Keratinocyte (primary cell): ENCODE measurements at regions not wholly inside any gene's neighbourhood (a gene's known extent, or its start where the extent isn't known, plus 50 kb on each side); places are given as distances from the start of the nearest gene placed in this dataset.

Experiments
- DNase-seq: peaks from one replicate; pipeline ENCODE4 v3.0.0-alpha.2; 2011; ENCODE audit warnings: low read depth, missing footprints, low spot score
- FAIRE-seq: peaks from 2 replicates; lab custom pipeline; 2011; peaks lifted over from hg19 to GRCh38; lab: Jason Lieb, UNC
- H2AFZ ChIP-seq: 2 replicates; pipeline ENCODE4 v1.6.0; 2012; ENCODE audit warnings: low read length, control low read depth, inconsistent platforms; ENCODE audit not compliant: control insufficient read depth
- H3K27ac ChIP-seq: 2 replicates; pipeline ENCODE4 v1.5.1; 2011; ENCODE audit warnings: low read length; ENCODE audit not compliant: control insufficient read depth, insufficient read depth
- H3K27me3 ChIP-seq: 3 replicates; pipeline ENCODE4 v1.6.0; 2011; ENCODE audit warnings: low read length; ENCODE audit not compliant: control insufficient read depth, insufficient read depth; ENCODE audit errors: extremely low read depth
- H3K36me3 ChIP-seq, 2 experiments: 2 replicates in 1 of 2; 3 replicates in 1 of 2; pipeline ENCODE4 v1.5.1; 2011; ENCODE audit warnings: low read length in 2 of 2, mild to moderate bottlenecking in 1 of 2; ENCODE audit not compliant: control insufficient read depth in 2 of 2, insufficient read depth in 2 of 2; ENCODE audit errors: extremely low read depth in 1 of 2
- H3K4me1 ChIP-seq: 3 replicates; pipeline ENCODE4 v1.5.1; 2011; ENCODE audit warnings: low read length; ENCODE audit not compliant: control insufficient read depth, insufficient read depth; ENCODE audit errors: extremely low read depth
- H3K4me2 ChIP-seq: 3 replicates; pipeline ENCODE4 v1.6.0; 2011; ENCODE audit warnings: low read depth, low read length; ENCODE audit not compliant: control insufficient read depth, insufficient read depth; ENCODE audit errors: extremely low read depth
- H3K4me3 ChIP-seq, 3 experiments: fragments of 200-600 bp in 1 of 3; sonication (generic) in 1 of 3; 2 replicates in 2 of 3; 3 replicates in 1 of 3; pipeline ENCODE4 v1.5.1; 2011 to 2016; ENCODE audit warnings: low read length in 3 of 3, mild to moderate bottlenecking in 3 of 3, control low read depth in 2 of 3, inconsistent platforms in 1 of 3, low read depth in 1 of 3, mixed read lengths in 1 of 3, mixed run types in 1 of 3, moderate library complexity in 1 of 3; ENCODE audit not compliant: control insufficient read depth in 2 of 3, insufficient read depth in 2 of 3; ENCODE audit errors: extremely low read depth in 1 of 3
- H3K79me2 ChIP-seq: 2 replicates; pipeline ENCODE4 v1.6.0; 2012; ENCODE audit warnings: low read length; ENCODE audit not compliant: control insufficient read depth, insufficient read depth
- H3K9ac ChIP-seq: 3 replicates; pipeline ENCODE4 v1.6.0; 2011; ENCODE audit warnings: low read length; ENCODE audit not compliant: control insufficient read depth, insufficient read depth; ENCODE audit errors: extremely low read depth
- H3K9me1 ChIP-seq: 3 replicates; pipeline ENCODE4 v1.6.0; 2011; ENCODE audit warnings: low read length; ENCODE audit not compliant: control insufficient read depth, insufficient read depth; ENCODE audit errors: extremely low read depth
- H3K9me3 ChIP-seq: 2 replicates; pipeline ENCODE4 v1.5.1; 2012; ENCODE audit warnings: low read depth, low read length; ENCODE audit not compliant: control insufficient read depth
- H4K20me1 ChIP-seq: 3 replicates; pipeline ENCODE4 v1.6.0; 2011; ENCODE audit warnings: low read length; ENCODE audit not compliant: control insufficient read depth, insufficient read depth; ENCODE audit errors: extremely low read depth
- EZH2 ChIP-seq: IDR thresholded peaks from one replicate; pipeline ENCODE4 v1.6.1; 2012; ENCODE audit warnings: inconsistent platforms, mild to moderate bottlenecking, low read length, moderate library complexity
- dilution Hi-C: fragments of 300-500 bp; cut with MboI; formaldehyde crosslinking; loops from one replicate; pipeline ENCODE4 v1.7.0; 2020; ENCODE audit warnings: low sequenced_read_pairs; ENCODE audit not compliant: extremely low pct_ligation_motif_present
- TF ChIP-seq, protein P1 (sequence below), 3 experiments: IDR thresholded peaks in 1 of 3; conservative IDR thresholded peaks in 1 of 3; optimal IDR thresholded peaks in 1 of 3; 2 replicates in 2 of 3; 3 replicates in 1 of 3; pipeline versions ENCODE3 to v1.5.1; 2011; ENCODE audit warnings: low read length in 3 of 3, mild to moderate bottlenecking in 3 of 3, moderate library complexity in 2 of 3, control low read depth in 1 of 3, inconsistent platforms in 1 of 3; ENCODE audit not compliant: insufficient read depth in 2 of 3; ENCODE audit errors: extremely low read depth in 1 of 3

DNA sequence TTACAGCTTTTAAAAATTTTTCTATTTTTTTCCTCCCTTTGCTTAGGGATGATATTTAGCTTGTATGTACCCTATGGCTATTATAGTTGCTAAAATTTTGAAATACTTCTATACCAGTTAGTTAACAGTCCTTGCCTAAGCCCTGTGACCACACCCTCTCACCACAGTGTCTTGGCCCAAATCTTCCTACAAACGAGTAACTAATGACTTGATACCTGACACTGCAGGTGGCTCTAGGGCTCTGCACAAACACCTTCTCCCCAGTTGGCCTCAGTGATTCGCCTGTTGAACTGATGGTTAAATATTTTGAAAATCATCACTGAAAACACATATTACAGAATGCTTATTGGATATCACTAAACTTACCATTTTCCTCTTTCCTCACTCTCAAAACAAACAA is 449.6 kb upstream of the CHD1 start:
- dilution Hi-C loops = no loop called here

DNA sequence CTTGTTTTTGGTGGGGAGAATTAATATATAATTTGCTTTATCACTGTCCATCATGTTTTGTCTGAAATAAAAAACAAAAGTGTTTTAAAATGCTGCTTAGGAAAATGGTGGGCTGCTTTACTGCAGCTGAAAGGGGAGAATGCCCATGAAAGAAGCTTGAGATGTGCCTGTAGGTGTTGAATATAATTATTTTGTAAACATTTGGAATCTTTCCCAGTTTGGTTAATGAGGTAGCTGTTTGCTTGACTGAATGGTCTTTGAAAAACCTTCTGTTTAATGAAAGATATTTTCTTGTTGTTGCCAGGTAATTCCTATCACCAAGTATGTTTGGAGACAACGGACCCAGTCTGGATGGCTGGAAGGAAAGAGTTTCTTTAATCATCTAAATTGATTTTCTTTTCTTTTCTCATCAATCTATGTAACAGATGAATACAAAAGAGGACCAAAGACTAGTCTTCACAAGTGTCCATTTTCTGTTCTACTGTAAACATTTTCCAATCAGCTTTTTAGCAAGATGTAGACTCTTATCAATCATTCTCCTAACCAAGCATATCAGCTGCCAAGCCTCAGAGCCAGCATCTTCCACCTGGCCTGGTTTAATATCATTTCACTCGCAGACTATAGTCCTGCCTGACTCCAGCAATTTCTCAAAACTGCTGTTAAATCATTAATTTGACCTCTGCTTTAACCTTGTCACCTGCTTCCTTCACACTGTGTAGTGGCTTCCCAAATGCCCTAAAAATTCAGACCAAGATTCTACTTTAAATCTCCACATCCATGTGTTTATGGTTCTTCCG is 441.2 kb upstream of the CHD1 start:
- no peaks in the 10 kb centered on the region for H3K4me1 ChIP-seq
- no peak overlapping the region for H2AFZ ChIP-seq
- dilution Hi-C loops = no loop called here
- no peaks in the 10 kb centered on the region for H3K27me3 ChIP-seq
- H4K20me1 ChIP-seq = no peaks in the 10 kb centered on the region
- no peak overlapping the region for H3K27ac ChIP-seq
- no peak overlapping the region for H3K4me3 ChIP-seq
- no peaks in the 10 kb centered on the region for H3K36me3 ChIP-seq
- no peak for DNase-seq
- no peaks in the 10 kb centered on the region for H3K79me2 ChIP-seq
- no peaks in the 10 kb centered on the region for H3K9me3 ChIP-seq
- H3K9me1 ChIP-seq = no peaks in the 10 kb centered on the region
- no peak overlapping the region for H3K9ac ChIP-seq
- TF ChIP-seq, protein P1, sequence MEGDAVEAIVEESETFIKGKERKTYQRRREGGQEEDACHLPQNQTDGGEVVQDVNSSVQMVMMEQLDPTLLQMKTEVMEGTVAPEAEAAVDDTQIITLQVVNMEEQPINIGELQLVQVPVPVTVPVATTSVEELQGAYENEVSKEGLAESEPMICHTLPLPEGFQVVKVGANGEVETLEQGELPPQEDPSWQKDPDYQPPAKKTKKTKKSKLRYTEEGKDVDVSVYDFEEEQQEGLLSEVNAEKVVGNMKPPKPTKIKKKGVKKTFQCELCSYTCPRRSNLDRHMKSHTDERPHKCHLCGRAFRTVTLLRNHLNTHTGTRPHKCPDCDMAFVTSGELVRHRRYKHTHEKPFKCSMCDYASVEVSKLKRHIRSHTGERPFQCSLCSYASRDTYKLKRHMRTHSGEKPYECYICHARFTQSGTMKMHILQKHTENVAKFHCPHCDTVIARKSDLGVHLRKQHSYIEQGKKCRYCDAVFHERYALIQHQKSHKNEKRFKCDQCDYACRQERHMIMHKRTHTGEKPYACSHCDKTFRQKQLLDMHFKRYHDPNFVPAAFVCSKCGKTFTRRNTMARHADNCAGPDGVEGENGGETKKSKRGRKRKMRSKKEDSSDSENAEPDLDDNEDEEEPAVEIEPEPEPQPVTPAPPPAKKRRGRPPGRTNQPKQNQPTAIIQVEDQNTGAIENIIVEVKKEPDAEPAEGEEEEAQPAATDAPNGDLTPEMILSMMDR (optimal IDR thresholded peaks at IDR 0.05 in 1 of 3, IDR thresholded peaks at IDR 0.05 in 1 of 3, conservative IDR thresholded peaks at IDR 0.05 in 1 of 3; ENCODE audit: extremely low read depth in 1 of 3, insufficient read depth in 2 of 3, low read length in 3 of 3) = no peak
- TF ChIP-seq EZH2 = no peak
- H3K4me2 ChIP-seq = no peak overlapping the region
- FAIRE-seq = no peak

More for the DNA sequence above, 449.6 kb upstream of the CHD1 start:
- Histone ChIP-seq H3K79me2 (no peaks in the 10 kb centered on the region), H3K4me2 (no peak overlapping the region), H3K36me3 (no peaks in the 10 kb centered on the region), H3K4me3 (no peak overlapping the region), H3K27ac (no peak overlapping the region), H3K9me3 (peaks cover 2% of the 10 kb centered on the region), H3K27me3 (no peaks in the 10 kb centered on the region), H3K4me1 (no peaks in the 10 kb centered on the region), H3K9me1 (no peaks in the 10 kb centered on the region), H4K20me1 (no peaks in the 10 kb centered on the region), H2AFZ (no peak overlapping the region), H3K9ac (no peak overlapping the region)
- DNase-seq (no peak), FAIRE-seq (no peak)
- TF ChIP-seq, protein P1 (optimal IDR thresholded peaks at IDR 0.05 in 1 of 3, IDR thresholded peaks at IDR 0.05 in 1 of 3, conservative IDR thresholded peaks at IDR 0.05 in 1 of 3; ENCODE audit: extremely low read depth in 1 of 3, insufficient read depth in 2 of 3, low read length in 3 of 3) = no peak
- TF ChIP-seq EZH2 = no peak
